H9 (cell line): ENCODE measurements at regions not wholly inside any gene's neighbourhood (a gene's known extent, or its start where the extent isn't known, plus 50 kb on each side); places are given as distances from the start of the nearest gene placed in this dataset.

Experiments used
- DNase-seq: peaks from one replicate; pipeline ENCODE4 v3.0.0-alpha.2; 2017
- H2AFZ ChIP-seq: one replicate; pipeline ENCODE4 v1.6.1; 2013; ENCODE audit warnings: mild to moderate bottlenecking, low read length, control low read depth, moderate library complexity
- H2AK5ac ChIP-seq: 2 replicates; pipeline ENCODE4 v1.6.1; 2013; ENCODE audit warnings: low read length, control low read depth, mixed read lengths; ENCODE audit not compliant: insufficient read length
- H2BK120ac ChIP-seq: one replicate; pipeline ENCODE4 v1.6.1; 2013; ENCODE audit warnings: low read depth, mild to moderate bottlenecking, low read length, control low read depth, inconsistent platforms; ENCODE audit not compliant: poor library complexity, severe bottlenecking
- H2BK12ac ChIP-seq: 2 replicates; pipeline ENCODE4 v1.6.1; 2013; ENCODE audit warnings: low read length, control low read depth, mixed read lengths, low read depth; ENCODE audit not compliant: insufficient read length
- H2BK15ac ChIP-seq: 2 replicates; pipeline ENCODE4 v1.6.1; 2013; ENCODE audit warnings: low read depth, low read length, control low read depth
- H2BK20ac ChIP-seq: one replicate; pipeline ENCODE4 v1.6.1; 2013; ENCODE audit warnings: low read depth, mild to moderate bottlenecking, low read length, control low read depth, inconsistent platforms; ENCODE audit not compliant: poor library complexity, severe bottlenecking
- H2BK5ac ChIP-seq: 2 replicates; pipeline ENCODE4 v1.6.1; 2013; ENCODE audit warnings: low read length, control low read depth, mixed read lengths; ENCODE audit not compliant: insufficient read length
- H3K14ac ChIP-seq: 2 replicates; pipeline ENCODE4 v1.6.1; 2013; ENCODE audit warnings: low read length, control low read depth; ENCODE audit not compliant: insufficient read depth
- H3K18ac ChIP-seq: 2 replicates; pipeline ENCODE4 v1.6.1; 2013; ENCODE audit warnings: low read depth, mild to moderate bottlenecking, mixed read lengths, low read length, control low read depth; ENCODE audit not compliant: insufficient read length
- H3K23ac ChIP-seq: 2 replicates; pipeline ENCODE4 v1.6.1; 2013; ENCODE audit warnings: low read length, control low read depth, mixed read lengths, low read depth; ENCODE audit not compliant: insufficient read length
- H3K23me2 ChIP-seq: 2 replicates; pipeline ENCODE4 v1.6.1; 2013; ENCODE audit warnings: low read depth, mild to moderate bottlenecking, mixed read lengths, low read length, control low read depth; ENCODE audit not compliant: insufficient read length, poor library complexity, severe bottlenecking
- H3K27ac ChIP-seq: 2 replicates; pipeline ENCODE4 v1.5.1; 2013; ENCODE audit warnings: low read length, control low read depth, mixed read lengths, low read depth; ENCODE audit not compliant: insufficient read length
- H3K27me3 ChIP-seq: 2 replicates; pipeline ENCODE4 v1.6.1; 2013; ENCODE audit warnings: low read length, control low read depth, inconsistent platforms; ENCODE audit not compliant: insufficient read depth
- H3K4ac ChIP-seq: 2 replicates; pipeline ENCODE4 v1.6.1; 2013; ENCODE audit warnings: low read depth, mild to moderate bottlenecking, control low read depth, inconsistent platforms, low read length, moderate library complexity
- H3K4me1 ChIP-seq: 2 replicates; pipeline ENCODE4 v1.6.1; 2013; ENCODE audit warnings: low read length, control low read depth, inconsistent platforms; ENCODE audit not compliant: insufficient read depth
- H3K4me2 ChIP-seq: 2 replicates; pipeline ENCODE4 v1.6.1; 2013; ENCODE audit warnings: low read length, control low read depth, mixed read lengths; ENCODE audit not compliant: insufficient read length, insufficient read depth
- H3K56ac ChIP-seq: 2 replicates; pipeline ENCODE4 v1.6.1; 2013; ENCODE audit warnings: low read depth, mild to moderate bottlenecking, mixed read lengths, low read length, control low read depth; ENCODE audit not compliant: insufficient read length
- H3K79me1 ChIP-seq: 2 replicates; pipeline ENCODE4 v1.6.1; 2013; ENCODE audit warnings: low read depth, mild to moderate bottlenecking, moderate library complexity, low read length, control low read depth, inconsistent platforms; ENCODE audit not compliant: insufficient read depth, poor library complexity, severe bottlenecking
- H3K79me2 ChIP-seq: 2 replicates; pipeline ENCODE4 v1.6.1; 2013; ENCODE audit warnings: low read length, control low read depth, inconsistent platforms; ENCODE audit not compliant: insufficient read depth
- H3K9ac ChIP-seq: 2 replicates; pipeline ENCODE4 v1.6.1; 2013; ENCODE audit warnings: low read length, control low read depth, mixed read lengths; ENCODE audit not compliant: insufficient read length; ENCODE audit errors: extremely low read depth
- H3K9me3 ChIP-seq: one replicate; pipeline ENCODE4 v1.6.1; 2013; ENCODE audit warnings: low read depth, low read length, inconsistent platforms; ENCODE audit not compliant: control insufficient read depth
- H3T11ph ChIP-seq: one replicate; pipeline ENCODE4 v1.6.1; 2013; ENCODE audit warnings: mild to moderate bottlenecking, low read length, control low read depth, inconsistent platforms
- H4K20me1 ChIP-seq: one replicate; pipeline ENCODE4 v1.6.1; 2013; ENCODE audit not compliant: control insufficient read depth, insufficient read length, insufficient read depth
- H4K5ac ChIP-seq: 2 replicates; pipeline ENCODE4 v1.6.1; 2013; ENCODE audit warnings: low read depth, mild to moderate bottlenecking, mixed read lengths, low read length, control low read depth; ENCODE audit not compliant: insufficient read length
- H4K8ac ChIP-seq: replicated peaks from 2 replicates; pipeline ENCODE4 v1.6.1; 2013; ENCODE audit warnings: low read length, control low read depth, mixed read lengths, low read depth; ENCODE audit not compliant: insufficient read length
- H4K91ac ChIP-seq: 2 replicates; pipeline ENCODE4 v1.6.1; 2013; ENCODE audit warnings: low read depth, mild to moderate bottlenecking, moderate library complexity, mixed read lengths, low read length, control low read depth; ENCODE audit not compliant: insufficient read length
- H3K27ac Mint-ChIP-seq, 3 experiments: 2 replicates in 2 of 3; 3 replicates in 1 of 3; pipeline ENCODE4 v1.8.0; 2020 to 2021; ENCODE audit warnings: mixed read lengths in 3 of 3, mild to moderate bottlenecking in 1 of 3, moderate library complexity in 1 of 3
- H3K27me3 Mint-ChIP-seq: 2 replicates; pipeline ENCODE4 v1.8.0; 2021; ENCODE audit warnings: low read depth, mild to moderate bottlenecking, moderate library complexity, mixed read lengths
- H3K36me3 Mint-ChIP-seq, 3 experiments: 2 replicates in 2 of 3; 3 replicates in 1 of 3; pipeline ENCODE4 v1.8.0; 2020 to 2021; ENCODE audit warnings: low read depth in 3 of 3, mixed read lengths in 3 of 3; ENCODE audit not compliant: insufficient read depth in 1 of 3
- H3K4me1 Mint-ChIP-seq, 2 experiments: 2 replicates each; pipeline ENCODE4 v1.8.0; 2020; ENCODE audit warnings: mixed read lengths in 2 of 2
- H3K4me3 Mint-ChIP-seq, 2 experiments: 2 replicates in 1 of 2; 3 replicates in 1 of 2; pipeline ENCODE4 v1.8.0; 2020 to 2021; ENCODE audit warnings: mild to moderate bottlenecking in 2 of 2, mixed read lengths in 2 of 2, moderate library complexity in 1 of 2
- H3K9me3 Mint-ChIP-seq, 2 experiments: 2 replicates in 1 of 2; 3 replicates in 1 of 2; pipeline ENCODE4 v1.8.0; 2020; ENCODE audit warnings: mild to moderate bottlenecking in 2 of 2, mixed read lengths in 2 of 2, moderate library complexity in 1 of 2
- CTCF ChIP-seq: fragments of 200-600 bp; sonication (generic); conservative IDR thresholded peaks from 3 replicates; pipeline ENCODE4 v1.8.0; 2021; ENCODE audit warnings: antibody characterized with exemption, mild to moderate bottlenecking
- WGBS: extraction: QIAGEN DNeasy Blood & Tissue Kit; methylation state at CpG from one replicate; pipeline ENCODE4 v1.1.7; 2013; ENCODE audit warnings: missing lambda C conversion rate, low lambda C conversion rate, mixed read lengths; ENCODE audit not compliant: insufficient read length; ENCODE audit errors: extremely low coverage; 5-methylcytosine and 5-hydroxymethylcytosine counted together

- Histone ChIP-seq H3K18ac (no peak overlapping the region), H3K56ac (no peak overlapping the region), H2BK120ac (no peak overlapping the region), H2BK12ac (no peak overlapping the region), H3K79me2 (no peaks in the 10 kb centered on the region), H3K4me2 (no peak overlapping the region), H3K27me3 (no peaks in the 10 kb centered on the region), H2BK15ac (no peak overlapping the region), H2BK20ac (no peak overlapping the region), H3K27ac (no peak overlapping the region), H2AFZ (peak overlapping the region; percentile 73), H3K4me1 (no peaks in the 10 kb centered on the region), H4K8ac (no peak overlapping the region), H3K23me2 (no peaks in the 10 kb centered on the region), H4K91ac (no peak overlapping the region), H4K5ac (no peak overlapping the region), H3K79me1 (no peaks in the 10 kb centered on the region), H4K20me1 (no peaks in the 10 kb centered on the region), H3K14ac (no peak overlapping the region), H3K4ac (no peak overlapping the region), H3K9me3 (no peaks in the 10 kb centered on the region), H3T11ph (no peak overlapping the region), H2AK5ac (no peak overlapping the region), H3K9ac (no peak overlapping the region), H3K23ac (no peak overlapping the region), H2BK5ac (no peak overlapping the region)
- WGBS, result no CpG with 5 or more reads among the region's 3 CpGs
- Mint-ChIP-seq H3K36me3 (no peaks in the 10 kb centered on the region), H3K27ac (peak overlapping the region in 1 of 3 experiments; percentile 34; a peak in 1 of 7 replicates), H3K27me3 (no peaks in the 10 kb centered on the region), H3K9me3 (no peaks in the 10 kb centered on the region), H3K4me3 (no peak overlapping the region), H3K4me1 (peaks cover 6 to 11% of the 10 kb centered on the region in 2 experiments; a peak in 3 of 4 replicates)
- no peak for TF ChIP-seq CTCF
- DNase-seq, result no peak
Observed at GRCh38 chr13:80665792-80666333, 324.9 kb upstream of the SPRY2 start.
